A549 (cell line): ENCODE measurements at regions not wholly inside any gene's neighbourhood (a gene's known extent, or its start where the extent isn't known, plus 50 kb on each side); places are given as distances from the start of the nearest gene placed in this dataset.

Experiments used
- ATAC-seq, 2 experiments: fragments of 200-7000 bp in 1 of 2; fragments of >200 bp in 1 of 2; cut with Nextera tagmentation in 1 of 2; cut with Tn5 transposase in 1 of 2; 3 replicates each; pipeline versions ENCODE4 v1.8.0 to v1.9.1; 2018 to 2020; ENCODE audit warnings: mild to moderate bottlenecking in 1 of 2, moderate library complexity in 1 of 2
- CTCF ChIA-PET: fragments of 300-600 bp; sonication (Branson Sonifier 250); formaldehyde crosslinking; extraction: SDS; loops from one replicate; lab custom pipeline; 2021; ENCODE audit warnings: antibody characterized with exemption, inconsistent platforms; lab: Yijun Ruan, JAX
- POLR2A ChIA-PET: fragments of 350-600 bp; formaldehyde crosslinking; extraction: SDS; loops from one replicate; lab custom pipeline; 2021; ENCODE audit warnings: antibody characterized with exemption, inconsistent platforms; lab: Yijun Ruan, JAX
- DNase-seq, 2 experiments: peaks; one replicate each; pipeline versions ENCODE4 v3.0.0 to v3.0.0-alpha.2; 2011 to 2016; ENCODE audit warnings: low read depth in 1 of 2, low spot score in 1 of 2
- FAIRE-seq: peaks from 2 replicates; lab custom pipeline; 2011; peaks lifted over from hg19 to GRCh38; lab: Jason Lieb, UNC
- H3K27ac ChIP-seq, 2 experiments: fragments of >200 bp; sonication (Bioruptor Twin); formaldehyde crosslinking; 3 replicates each; pipeline ENCODE4 v1.5.1; 2016 to 2017
- H3K4me1 ChIP-seq: fragments of >200 bp; sonication (Bioruptor Twin); formaldehyde crosslinking; 3 replicates; pipeline ENCODE4 v1.6.1; 2016
- H3K4me2 ChIP-seq: fragments of >200 bp; sonication (Bioruptor Twin); formaldehyde crosslinking; 3 replicates; pipeline ENCODE4 v1.6.1; 2016
- H3K4me3 ChIP-seq: fragments of >200 bp; sonication (Bioruptor Twin); formaldehyde crosslinking; 3 replicates; pipeline ENCODE4 v1.5.1; 2016
- H3K9me3 ChIP-seq: fragments of >200 bp; sonication (Bioruptor Twin); formaldehyde crosslinking; 3 replicates; pipeline ENCODE4 v1.6.1; 2016
- ATOH8 ChIP-seq: fragments of 250-450 bp; sonication (Bioruptor Pico); IDR thresholded peaks from 2 replicates; pipeline ENCODE4 v1.5.0; 2020; ENCODE audit warnings: low read depth, mild to moderate bottlenecking, moderate library complexity
- BCL3 ChIP-seq: fragments of >200 bp; sonication (Bioruptor Twin); formaldehyde crosslinking; IDR thresholded peaks from 3 replicates; pipeline ENCODE4 v1.6.1; 2016
- BHLHE40 ChIP-seq: IDR thresholded peaks from 2 replicates; pipeline ENCODE4 v1.6.1; 2012; ENCODE audit warnings: low read depth, low read length, inconsistent platforms
- CBX2 ChIP-seq: fragments of 200-600 bp; sonication (generic); IDR thresholded peaks from 2 replicates; pipeline ENCODE4 v1.6.1; 2016; ENCODE audit warnings: low read depth, mild to moderate bottlenecking, borderline replicate concordance
- CEBPB ChIP-seq, 2 experiments: fragments of >200 bp in 1 of 2; sonication (Bioruptor Twin) in 1 of 2; formaldehyde crosslinking in 1 of 2; IDR thresholded peaks; 2 replicates each; pipeline ENCODE4 v1.6.1; 2012 to 2016
- CHD2 ChIP-seq: fragments of 150-350 bp; IDR thresholded peaks from 2 replicates; pipeline ENCODE4 v1.6.1; 2014; ENCODE audit warnings: low read length; ENCODE audit not compliant: partially characterized antibody
- E2F6 ChIP-seq: IDR thresholded peaks from 2 replicates; pipeline ENCODE4 v1.6.1; 2012; ENCODE audit warnings: low read depth, borderline replicate concordance
- EP300 ChIP-seq, 2 experiments: fragments of >200 bp; sonication (Bioruptor Twin); formaldehyde crosslinking; IDR thresholded peaks; 2 replicates in 1 of 2; 3 replicates in 1 of 2; pipeline ENCODE4 v1.6.1; 2016 to 2017
- FOSB ChIP-seq: fragments of 250-450 bp; sonication (Bioruptor Pico); IDR thresholded peaks from 2 replicates; pipeline ENCODE4 v1.5.0; 2020; ENCODE audit warnings: mild to moderate bottlenecking, moderate library complexity
- FOXS1 ChIP-seq: fragments of 250-450 bp; sonication (Bioruptor Pico); IDR thresholded peaks from 2 replicates; pipeline ENCODE4 v1.5.0; 2020; ENCODE audit warnings: mild to moderate bottlenecking, moderate library complexity
- GATA3 ChIP-seq: IDR thresholded peaks from 2 replicates; pipeline ENCODE4 v1.6.1; 2012; ENCODE audit warnings: borderline replicate concordance
- HOXA7 ChIP-seq: fragments of 250-450 bp; sonication (Bioruptor Pico); IDR thresholded peaks from 2 replicates; pipeline ENCODE4 v1.5.0; 2020; ENCODE audit warnings: mild to moderate bottlenecking, moderate library complexity
- HOXB13 ChIP-seq: fragments of 250-450 bp; sonication (Bioruptor Pico); IDR thresholded peaks from 2 replicates; pipeline ENCODE4 v1.5.0; 2020; ENCODE audit warnings: low read depth, mild to moderate bottlenecking, moderate library complexity
- HOXB5 ChIP-seq: fragments of 250-450 bp; sonication (Bioruptor Pico); IDR thresholded peaks from 2 replicates; pipeline ENCODE4 v1.5.0; 2020; ENCODE audit warnings: mild to moderate bottlenecking, moderate library complexity
- KDM1A ChIP-seq: fragments of 200-600 bp; sonication (generic); IDR thresholded peaks from 2 replicates; pipeline ENCODE4 v1.6.1; 2016; ENCODE audit warnings: low read depth, mild to moderate bottlenecking
- KDM5A ChIP-seq: fragments of 200-600 bp; sonication (generic); IDR thresholded peaks from 2 replicates; pipeline ENCODE4 v1.6.1; 2016; ENCODE audit warnings: antibody characterized with exemption, mild to moderate bottlenecking
- MAFK ChIP-seq: fragments of 450-650 bp; IDR thresholded peaks from 2 replicates; pipeline ENCODE4 v1.6.1; 2014; ENCODE audit not compliant: partially characterized antibody
- MAX ChIP-seq: IDR thresholded peaks from 2 replicates; pipeline ENCODE4 v1.6.1; 2012
- MYC ChIP-seq: IDR thresholded peaks from 2 replicates; pipeline ENCODE4 v1.6.1; 2012; ENCODE audit warnings: mild to moderate bottlenecking, inconsistent platforms, low read length, improper control_type of control experiment, borderline replicate concordance
- NFE2L2 ChIP-seq: fragments of 150-350 bp; conservative IDR thresholded peaks from 2 replicates; pipeline ENCODE4 v1.6.1; 2014; ENCODE audit warnings: low read length
- NPAS2 ChIP-seq: fragments of 250-450 bp; sonication (Bioruptor Pico); IDR thresholded peaks from 2 replicates; pipeline ENCODE4 v1.8.0; 2022; ENCODE audit warnings: mild to moderate bottlenecking, moderate library complexity, borderline replicate concordance
- NR3C1 ChIP-seq: fragments of >200 bp; sonication (Bioruptor Twin); formaldehyde crosslinking; IDR thresholded peaks from 3 replicates; pipeline ENCODE4 v1.6.1; 2017
- PBX3 ChIP-seq: IDR thresholded peaks from 2 replicates; pipeline ENCODE4 v1.6.1; 2012
- POLR2A ChIP-seq: IDR thresholded peaks from 2 replicates; pipeline ENCODE4 v1.6.1; 2012; ENCODE audit warnings: mild to moderate bottlenecking, low read length
- POLR2AphosphoS2 ChIP-seq: conservative IDR thresholded peaks from 2 replicates; pipeline ENCODE4 v1.6.1; 2012; ENCODE audit warnings: low read length, improper control_type of control experiment, inconsistent platforms
- RARB ChIP-seq: fragments of 250-450 bp; sonication (Bioruptor Pico); IDR thresholded peaks from 2 replicates; pipeline ENCODE4 v1.8.0; 2021; ENCODE audit warnings: mild to moderate bottlenecking, moderate library complexity
- RCOR1 ChIP-seq: fragments of 150-350 bp; IDR thresholded peaks from 2 replicates; pipeline ENCODE4 v1.6.1; 2014; ENCODE audit warnings: antibody characterized with exemption, low read length, low read depth
- RFX5 ChIP-seq: fragments of 450-650 bp; IDR thresholded peaks from 2 replicates; pipeline ENCODE4 v1.7.1; 2014; ENCODE audit warnings: antibody characterized with exemption, mild to moderate bottlenecking, moderate library complexity
- RNF2 ChIP-seq: fragments of 200-600 bp; sonication (generic); IDR thresholded peaks from 2 replicates; pipeline ENCODE4 v1.6.1; 2016; ENCODE audit warnings: low read depth, mild to moderate bottlenecking, antibody characterized with exemption, moderate library complexity, borderline replicate concordance
- SMC3 ChIP-seq: fragments of >200 bp; sonication (Bioruptor Twin); formaldehyde crosslinking; IDR thresholded peaks from 3 replicates; pipeline ENCODE4 v1.6.1; 2018; ENCODE audit warnings: inconsistent platforms
- TFCP2L1 ChIP-seq: fragments of 250-450 bp; sonication (Bioruptor Pico); IDR thresholded peaks from 2 replicates; pipeline ENCODE4 v1.5.0; 2021; ENCODE audit warnings: mild to moderate bottlenecking
- ZFP36 ChIP-seq: fragments of 450-650 bp; IDR thresholded peaks from 2 replicates; pipeline ENCODE4 v1.6.1; 2014; ENCODE audit warnings: borderline replicate concordance; ENCODE audit not compliant: partially characterized antibody
- WGBS: methylation state at CpG from one replicate; pipeline ENCODE4 v1.1.6; 2017; ENCODE audit errors: missing lambda C conversion rate; 5-methylcytosine and 5-hydroxymethylcytosine counted together

DNA sequence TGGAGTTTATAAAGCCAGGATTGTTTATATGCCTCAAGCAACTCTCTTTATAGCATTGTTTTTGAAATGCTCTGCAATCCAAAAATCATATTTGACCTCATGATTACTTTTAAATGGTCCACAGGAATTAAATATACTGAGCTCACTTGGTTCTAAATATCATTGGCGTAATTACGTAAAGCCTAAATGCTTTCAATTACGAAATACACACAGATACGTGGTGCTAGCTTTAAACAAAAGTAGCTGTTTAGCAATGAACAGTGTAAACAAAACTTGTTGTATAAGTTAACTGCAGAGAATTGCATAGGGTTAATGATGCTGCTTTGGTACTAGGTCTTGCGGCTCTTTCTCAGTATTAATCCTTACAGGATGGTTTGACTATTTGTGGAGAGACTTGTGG, 346.6 kb downstream of the COG6 start:
- ChIA-PET POLR2A (no interaction called here), CTCF (no interaction called here)
- no peak overlapping the region for H3K4me3 ChIP-seq
- no peaks in the 10 kb centered on the region for H3K9me3 ChIP-seq
- no peak overlapping the region for H3K27ac ChIP-seq
- whole genome bisulfite sequencing: 60% methylated on average over 5 of the region's 5 CpGs
- no peaks in the 10 kb centered on the region for H3K4me1 ChIP-seq
- ATAC-seq (no peak), FAIRE-seq (no peak), DNase-seq (no peak)
- H3K4me2 ChIP-seq: no peak overlapping the region
- TF ChIP-seq GATA3 (no peak), SMC3 (no peak), EP300 (IDR thresholded peaks at IDR 0.05) (no peak), RFX5 (no peak), MYC (no peak), MAX (no peak), KDM5A (no peak), FOXS1 (no peak), ZFP36 (no peak), KDM1A (no peak), CBX2 (no peak), POLR2AphosphoS2 (no peak), CHD2 (no peak), CEBPB (IDR thresholded peaks at IDR 0.05) (no peak), PBX3 (no peak)

DNA sequence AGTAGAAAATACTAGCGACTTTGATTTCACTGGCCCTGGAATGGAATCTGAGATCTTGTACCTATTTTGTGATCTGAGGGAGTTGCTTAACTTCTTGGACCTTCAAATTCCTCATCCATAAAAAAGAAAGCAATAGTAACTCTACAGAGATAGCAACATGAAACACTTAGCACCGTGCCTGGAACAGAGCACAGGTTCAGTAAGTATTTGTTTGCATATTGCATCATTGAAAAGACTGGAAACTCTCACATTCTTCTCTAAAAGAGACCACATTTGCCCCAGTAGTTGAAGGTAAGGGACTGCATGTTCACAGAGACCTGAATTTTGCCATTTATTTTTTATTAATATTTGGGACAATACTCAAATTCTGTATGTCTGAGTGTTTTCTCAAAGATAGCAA, 358.1 kb downstream of the COG6 start:
- TF ChIP-seq POLR2A (no peak), NFE2L2 (no peak), ATOH8 (CRISPR knock-in tag) (no peak), E2F6 (no peak), HOXB13 (CRISPR knock-in tag) (no peak), RARB (CRISPR knock-in tag) (no peak)
- TF ChIP-seq, all 56 proteins: peak for 0
- Histone ChIP-seq H3K27ac (no peak overlapping the region), H3K9me3 (no peaks in the 10 kb centered on the region), H3K4me1 (no peaks in the 10 kb centered on the region), H3K4me2 (no peak overlapping the region), H3K4me3 (no peak overlapping the region)
- ATAC-seq (no peak), DNase-seq (no peak), FAIRE-seq (no peak)
- 44% methylated on average over 2 of the region's 2 CpGs for WGBS
- POLR2A ChIA-PET: no interaction called here
- CTCF ChIA-PET: no interaction called here

GRCh38 chr13:40016953-40017660, 361.6 kb downstream of the COG6 start:
- ATAC-seq (no peak), DNase-seq (no peak), FAIRE-seq (no peak)
- ChIA-PET CTCF (no interaction called here), POLR2A (interaction anchor here (1.0 kb wide), 1 partner anchor 10 kb away, joined by 3 read pairs; no protein-coding TSS in a partner anchor)
- WGBS: 39% methylated on average over 7 of the region's 7 CpGs
- Histone ChIP-seq H3K4me3 (no peak overlapping the region), H3K4me1 (no peaks in the 10 kb centered on the region), H3K27ac (no peak overlapping the region), H3K4me2 (no peak overlapping the region), H3K9me3 (no peaks in the 10 kb centered on the region)
- TF ChIP-seq ZFP36 (no peak), RNF2 (no peak), NR3C1 (no peak), KDM1A (no peak), PBX3 (no peak), FOSB (CRISPR knock-in tag) (no peak), RFX5 (no peak), RCOR1 (no peak), BCL3 (no peak), POLR2A (no peak), HOXB5 (CRISPR knock-in tag) (no peak), EP300 (IDR thresholded peaks at IDR 0.05) (no peak), TFCP2L1 (CRISPR knock-in tag) (no peak), NPAS2 (CRISPR knock-in tag) (no peak), BHLHE40 (no peak), HOXA7 (CRISPR knock-in tag) (no peak), RARB (CRISPR knock-in tag) (no peak), MAFK (no peak), SMC3 (no peak)
